HepG2 (cell line): ENCODE measurements at regions not wholly inside any gene's neighbourhood (a gene's known extent, or its start where the extent isn't known, plus 50 kb on each side); places are given as distances from the start of the nearest gene placed in this dataset.

Experiments used
- ATAC-seq: fragments of 200-7000 bp; cut with Tn5 transposase; 3 replicates; pipeline ENCODE4 v1.9.1; 2020; ENCODE audit warnings: mild to moderate bottlenecking, moderate library complexity
- BruUV-seq: library from RNA; stranded (reverse); fragments of 400-500 nt; replicated peaks from 2 replicates; lab custom pipeline; 2021; lab: Mats Ljungman, UMichigan
- CTCF ChIA-PET: fragments of 300-600 bp; formaldehyde crosslinking; extraction: SDS; loops from one replicate; lab custom pipeline; 2021; ENCODE audit warnings: low total read pairs, inconsistent platforms, low intra/inter-chr PET ratio; lab: Yijun Ruan, JAX
- POLR2A ChIA-PET: fragments of 350-600 bp; sonication (Branson Sonifier 250); formaldehyde crosslinking; loops from one replicate; lab custom pipeline; 2020; ENCODE audit warnings: antibody characterized with exemption, inconsistent platforms; lab: Yijun Ruan, JAX
- DNase-seq: peaks from one replicate; pipeline ENCODE4 v3.0.0-alpha.2; 2015; ENCODE audit warnings: low spot score
- FAIRE-seq: peaks from 3 replicates; lab custom pipeline; 2011; peaks lifted over from hg19 to GRCh38; lab: Jason Lieb, UNC
- H2AFZ ChIP-seq: one replicate; pipeline ENCODE4 v1.6.1; 2011; ENCODE audit warnings: low read length, inconsistent platforms
- H3K27ac ChIP-seq: fragments of 300-600 bp; 3 replicates; pipeline ENCODE4 v1.8.0; 2011; ENCODE audit warnings: mixed run types, mild to moderate bottlenecking, mixed read lengths, low read length, inconsistent platforms; ENCODE audit not compliant: insufficient read depth; ENCODE audit errors: extremely low read length
- H3K27me3 ChIP-seq, 2 experiments: fragments of 200-600 bp in 1 of 2; 2 replicates in 1 of 2; 3 replicates in 1 of 2; pipeline versions ENCODE4 v1.6.0 to v1.8.0; 2011; ENCODE audit warnings: low read length in 2 of 2, mild to moderate bottlenecking in 2 of 2, moderate library complexity in 2 of 2, inconsistent platforms in 1 of 2; ENCODE audit not compliant: insufficient read depth in 2 of 2, control insufficient read depth in 1 of 2
- H3K36me3 ChIP-seq, 2 experiments: fragments of 200-600 bp in 1 of 2; replicated peaks in 1 of 2; 2 replicates in 1 of 2; 3 replicates in 1 of 2; pipeline versions ENCODE4 v1.5.1 to v1.8.0; 2011; ENCODE audit warnings: low read length in 2 of 2, inconsistent platforms in 1 of 2; ENCODE audit not compliant: insufficient read depth in 2 of 2, control insufficient read depth in 1 of 2
- H3K4me1 ChIP-seq: 2 replicates; pipeline ENCODE4 v1.5.1; 2012; ENCODE audit warnings: low read length, inconsistent platforms; ENCODE audit not compliant: insufficient read depth
- H3K4me2 ChIP-seq: 2 replicates; pipeline ENCODE4 v1.6.0; 2011; ENCODE audit warnings: low read depth, low read length, inconsistent platforms
- H3K4me3 ChIP-seq, 3 experiments: fragments of 200-600 bp in 1 of 3; sonication (generic), shearing (Covaris generic) in 1 of 3; replicated peaks in 1 of 3; 2 replicates each; pipeline ENCODE4 v1.5.1; 2011 to 2016; ENCODE audit warnings: low read length in 3 of 3, inconsistent platforms in 2 of 3, low read depth in 2 of 3, mild to moderate bottlenecking in 2 of 3, control low read depth in 1 of 3, mixed read lengths in 1 of 3; ENCODE audit not compliant: insufficient read depth in 1 of 3
- H3K79me2 ChIP-seq: one replicate; pipeline ENCODE4 v1.6.1; 2011; ENCODE audit warnings: low read length, inconsistent platforms; ENCODE audit not compliant: insufficient read depth
- H3K9ac ChIP-seq: 2 replicates; pipeline ENCODE4 v1.6.0; 2011; ENCODE audit warnings: mild to moderate bottlenecking, low read depth, low read length, inconsistent platforms; ENCODE audit not compliant: insufficient read depth
- H3K9me3 ChIP-seq: 2 replicates; pipeline ENCODE4 v1.5.1; 2012; ENCODE audit warnings: mild to moderate bottlenecking, low read length
- H4K20me1 ChIP-seq: 2 replicates; pipeline ENCODE4 v1.6.0; 2011; ENCODE audit warnings: inconsistent platforms, mild to moderate bottlenecking, low read length, moderate library complexity; ENCODE audit not compliant: insufficient read depth
- AGO2 ChIP-seq: fragments of 200-400 bp; formaldehyde crosslinking; optimal IDR thresholded peaks from 2 replicates; pipeline ENCODE3; 2017; ENCODE audit warnings: mild to moderate bottlenecking, low read depth, low read length, moderate library complexity
- HNF4G ChIP-seq, 2 experiments: sonication (generic) in 1 of 2; formaldehyde crosslinking in 1 of 2; IDR thresholded peaks; 2 replicates each; pipeline versions ENCODE4 v1.4.0 to v1.6.1; 2011 to 2020; ENCODE audit warnings: borderline replicate concordance in 2 of 2, low read depth in 2 of 2, mild to moderate bottlenecking in 2 of 2, low read length in 1 of 2, missing genetic modification reagents in 1 of 2, moderate library complexity in 1 of 2
- MAFF ChIP-seq: IDR thresholded peaks from 2 replicates; pipeline ENCODE4 v1.6.1; 2011; ENCODE audit warnings: low read depth, low read length, improper control_type of control experiment
- POLR2A ChIP-seq, 2 experiments: IDR thresholded peaks; 2 replicates each; pipeline ENCODE4 v1.6.1; 2011; ENCODE audit warnings: low read depth in 2 of 2, low read length in 2 of 2, mild to moderate bottlenecking in 1 of 2, moderate library complexity in 1 of 2; ENCODE audit not compliant: insufficient read depth in 1 of 2
- ZNF292 ChIP-seq: sonication (generic); formaldehyde crosslinking; IDR thresholded peaks from 2 replicates; pipeline ENCODE4 v1.8.1; 2022; ENCODE audit warnings: mild to moderate bottlenecking, low read depth, missing genetic modification reagents, borderline replicate concordance
- ZNF615 ChIP-seq: sonication (generic); formaldehyde crosslinking; IDR thresholded peaks from 2 replicates; pipeline ENCODE4 v1.5.0; 2020; ENCODE audit warnings: mild to moderate bottlenecking, missing genetic modification reagents, borderline replicate concordance
- ZNF724P ChIP-seq: sonication (generic); formaldehyde crosslinking; IDR thresholded peaks from 2 replicates; pipeline ENCODE4 v1.8.0; 2022; ENCODE audit warnings: missing genetic modification reagents, borderline replicate concordance
- ZSCAN12 ChIP-seq: sonication (generic); formaldehyde crosslinking; IDR thresholded peaks from 2 replicates; pipeline ENCODE4 v1.9.0; 2021; ENCODE audit warnings: mild to moderate bottlenecking, missing genetic modification reagents
- ZZZ3 ChIP-seq: sonication (generic); formaldehyde crosslinking; IDR thresholded peaks from 2 replicates; pipeline ENCODE4 v1.4.0; 2020; ENCODE audit warnings: missing genetic modification reagents, mild to moderate bottlenecking, borderline replicate concordance
- WGBS: methylation state at CpG from one replicate; pipeline ENCODE4 v1.1.6; 2017; ENCODE audit warnings: low lambda C conversion rate; 5-methylcytosine and 5-hydroxymethylcytosine counted together
- in situ Hi-C: cut with HindIII; loops from 2 replicates; pipeline ENCODE4 v1.10.0; 2017; ENCODE audit warnings: low pct_unique_long_range_greater_than_20kb; ENCODE audit not compliant: extremely low pct_ligation_motif_present
- intact Hi-C: fragments of 100-400 bp; cut with micrococcal nuclease; formaldehyde crosslinking; loops from one replicate; pipeline ENCODE4 v1.10.0; 2022; ENCODE audit not compliant: unreplicated experiment

DNA sequence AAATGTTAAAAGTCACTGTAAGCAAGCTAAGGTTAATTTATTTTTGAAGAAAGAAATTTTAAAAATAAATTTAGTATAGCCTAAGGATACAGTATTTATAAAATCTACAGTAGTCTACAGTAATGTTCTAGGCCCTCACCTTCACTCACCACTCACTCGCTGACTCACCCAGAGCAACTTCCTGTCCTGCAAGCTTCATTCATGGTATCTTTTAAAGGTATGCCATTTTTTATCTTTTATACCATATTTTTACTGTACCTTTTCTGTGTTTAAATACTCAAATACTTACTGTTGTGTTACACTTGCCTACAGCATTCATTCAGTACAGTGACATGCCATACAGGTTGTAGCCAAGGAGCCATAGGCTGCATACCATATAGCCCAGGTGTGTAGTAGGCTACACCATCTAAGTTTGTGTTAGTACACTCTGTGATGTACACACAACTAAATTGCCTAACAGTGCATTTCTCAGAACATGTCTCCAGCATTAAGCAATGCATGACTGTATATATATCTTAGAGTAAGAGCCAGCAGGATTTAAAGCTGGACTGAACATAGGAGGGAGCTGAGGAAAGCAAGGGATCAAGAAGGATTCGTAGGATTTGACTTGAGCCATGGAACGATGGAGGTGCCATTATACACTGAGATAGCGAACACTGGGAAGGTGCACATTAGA, 83.1 kb upstream of the KLF7 start:
- in situ Hi-C loops, result no loop called here
- Histone ChIP-seq H3K9me3 (no peaks in the 10 kb centered on the region), H3K4me1 (no peaks in the 10 kb centered on the region), H3K4me2 (no peak overlapping the region), H3K27ac (no peak overlapping the region), H3K79me2 (no peaks in the 10 kb centered on the region), H3K9ac (no peak overlapping the region), H3K27me3 (peaks cover 0 to 11% of the 10 kb centered on the region in 2 experiments; a peak in 1 of 5 replicates), H3K36me3 (no peaks in the 10 kb centered on the region), H3K4me3 (no peak overlapping the region), H4K20me1 (no peaks in the 10 kb centered on the region), H2AFZ (no peak overlapping the region)
- no peak for ATAC-seq
- no TSS peak for BruUV-seq
- intact Hi-C loops, result no loop called here
- FAIRE-seq, result no peak
- WGBS, result 54% methylated on average over 4 of the region's 4 CpGs
- TF ChIP-seq ZSCAN12 (CRISPR knock-in tag), result no peak
- no peak for TF ChIP-seq POLR2A (IDR thresholded peaks at IDR 0.05; ENCODE audit: insufficient read depth in 1 of 2, low read depth in 2 of 2, low read length in 2 of 2)
- no peak for TF ChIP-seq ZZZ3 (CRISPR knock-in tag)
- TF ChIP-seq ZNF292 (CRISPR knock-in tag), result no peak
- TF ChIP-seq AGO2, result no peak
- no peak for TF ChIP-seq HNF4G (IDR thresholded peaks at IDR 0.05; ENCODE audit: borderline replicate concordance, low read depth, low read length)
- TF ChIP-seq HNF4G (CRISPR knock-in tag; IDR thresholded peaks at IDR 0.05; ENCODE audit: borderline replicate concordance, low read depth), result no peak
- TF ChIP-seq ZNF724P (CRISPR knock-in tag), result no peak
- no peak for TF ChIP-seq MAFF
- TF ChIP-seq ZNF615 (CRISPR knock-in tag), result no peak
- POLR2A ChIA-PET, result no interaction called here
- CTCF ChIA-PET, result no interaction called here
- no peak for DNase-seq
